K562 (cell line): ENCODE measurements at regions not wholly inside any gene's neighbourhood (a gene's known extent, or its start where the extent isn't known, plus 50 kb on each side); places are given as distances from the start of the nearest gene placed in this dataset.

Experiments
- ATAC-seq: fragments of 200-7000 bp; cut with Tn5 transposase; 3 replicates; pipeline ENCODE4 v1.9.1; 2020; ENCODE audit warnings: moderate library complexity
- BruUV-seq: library from RNA; stranded (reverse); fragments of 400-500 nt; replicated peaks from 2 replicates; lab custom pipeline; 2021; lab: Mats Ljungman, UMichigan
- CTCF ChIA-PET: fragments of 300-600 bp; formaldehyde crosslinking; extraction: SDS; loops from one replicate; lab custom pipeline; 2021; ENCODE audit warnings: low intra/inter-chr PET ratio; lab: Yijun Ruan, JAX
- POLR2A ChIA-PET: fragments of 300-600, 350-650 bp; sonication (Branson Sonifier 250); formaldehyde crosslinking; extraction: SDS; loops from one replicate; lab custom pipeline; 2021; ENCODE audit warnings: antibody characterized with exemption, inconsistent platforms; lab: Yijun Ruan, JAX
- DNase-seq, 4 experiments: peaks; one replicate each; pipeline versions ENCODE4 v3.0.0 to v3.0.0-alpha.2; 2011 to 2018; ENCODE audit warnings: low spot score in 3 of 4, mixed read lengths in 3 of 4; ENCODE audit errors: extremely low read depth in 1 of 4
- FAIRE-seq: peaks from 2 replicates; lab custom pipeline; 2011; peaks lifted over from hg19 to GRCh38; lab: Jason Lieb, UNC
- H2AFZ ChIP-seq: 2 replicates; pipeline ENCODE4 v1.6.0; 2011; ENCODE audit warnings: low read depth, low read length, control low read depth, inconsistent platforms
- H3K27ac ChIP-seq: fragments of 200-600 bp; 3 replicates; pipeline ENCODE4 v1.8.0; 2011; ENCODE audit warnings: low read depth, mild to moderate bottlenecking, control low read depth, inconsistent platforms, low read length, moderate library complexity, mixed read lengths; ENCODE audit errors: extremely low read depth
- H3K27me3 ChIP-seq, 2 experiments: fragments of 300-600 bp in 1 of 2; 2 replicates in 1 of 2; 3 replicates in 1 of 2; pipeline versions ENCODE4 v1.6.0 to v1.8.0; 2011; ENCODE audit warnings: inconsistent platforms in 2 of 2, low read length in 2 of 2, mild to moderate bottlenecking in 1 of 2, mixed read lengths in 1 of 2, moderate library complexity in 1 of 2; ENCODE audit not compliant: control insufficient read depth in 2 of 2, insufficient read depth in 2 of 2
- H3K36me3 ChIP-seq: fragments of 300-600 bp; 3 replicates; pipeline ENCODE4 v1.8.0; 2011; ENCODE audit warnings: mild to moderate bottlenecking, low read length, inconsistent platforms; ENCODE audit not compliant: control insufficient read depth, insufficient read depth
- H3K4me1 ChIP-seq, 2 experiments: fragments of 200-600 bp in 1 of 2; replicated peaks in 1 of 2; 2 replicates in 1 of 2; 3 replicates in 1 of 2; pipeline versions ENCODE4 v1.5.1 to v1.8.0; 2011; ENCODE audit warnings: inconsistent platforms in 2 of 2, low read length in 2 of 2, mild to moderate bottlenecking in 1 of 2, mixed read lengths in 1 of 2, moderate library complexity in 1 of 2; ENCODE audit not compliant: control insufficient read depth in 2 of 2, insufficient read depth in 2 of 2
- H3K4me2 ChIP-seq: 2 replicates; pipeline ENCODE4 v1.6.1; 2011; ENCODE audit warnings: low read length, control low read depth, inconsistent platforms, mixed read lengths; ENCODE audit not compliant: insufficient read depth
- H3K4me3 ChIP-seq: fragments of 200-600 bp; sonication (generic), shearing (Covaris generic); 2 replicates; pipeline ENCODE4 v1.5.1; 2016; ENCODE audit warnings: control low read depth, inconsistent platforms
- H3K79me2 ChIP-seq: fragments of 200-600 bp; 3 replicates; pipeline ENCODE4 v1.8.0; 2011; ENCODE audit warnings: low read length, inconsistent platforms; ENCODE audit not compliant: control insufficient read depth, insufficient read depth
- H3K9ac ChIP-seq, 2 experiments: 2 replicates each; pipeline versions ENCODE4 v1.6.0 to v1.6.1; 2011; ENCODE audit warnings: low read depth in 2 of 2, low read length in 2 of 2, control low read depth in 1 of 2, inconsistent platforms in 1 of 2, mild to moderate bottlenecking in 1 of 2, mixed read lengths in 1 of 2; ENCODE audit not compliant: insufficient read depth in 1 of 2
- H3K9me1 ChIP-seq: one replicate; pipeline ENCODE4 v1.6.0; 2011; ENCODE audit warnings: inconsistent platforms, mild to moderate bottlenecking, low read length, moderate library complexity; ENCODE audit not compliant: control insufficient read depth, insufficient read depth
- H3K9me3 ChIP-seq: replicated peaks from 2 replicates; pipeline ENCODE4 v1.5.1; 2011; ENCODE audit warnings: low read depth, low read length, inconsistent platforms; ENCODE audit not compliant: control insufficient read depth, insufficient read depth
- H4K20me1 ChIP-seq: replicated peaks from 2 replicates; pipeline ENCODE4 v1.6.1; 2011; ENCODE audit warnings: low read length, inconsistent platforms, mixed read lengths; ENCODE audit not compliant: control insufficient read depth, insufficient read depth
- CEBPG ChIP-seq, 3 experiments: fragments of 200-800 bp in 1 of 3; sonication (Bioruptor generic) in 1 of 3; sonication (generic) in 1 of 3; formaldehyde crosslinking in 1 of 3; IDR thresholded peaks in 2 of 3; conservative IDR thresholded peaks in 1 of 3; 2 replicates each; pipeline versions ENCODE4 v1.6.1 to v1.8.0; 2016 to 2022; ENCODE audit warnings: missing compliant biosample characterization in 2 of 3, missing genetic modification characterization in 2 of 3, mild to moderate bottlenecking in 1 of 3, missing genetic modification reagents in 1 of 3
- CUX1 ChIP-seq: fragments of 200-800 bp; sonication (Bioruptor generic); IDR thresholded peaks from 2 replicates; pipeline ENCODE4 v1.6.1; 2016; ENCODE audit warnings: missing genetic modification characterization, missing compliant biosample characterization
- DDX20 ChIP-seq: fragments of 450-650 bp; IDR thresholded peaks from 2 replicates; pipeline ENCODE4 v1.6.1; 2016; ENCODE audit warnings: missing genetic modification characterization, low read depth, mild to moderate bottlenecking, missing compliant biosample characterization, moderate library complexity
- E4F1 ChIP-seq: fragments of 250-450 bp; sonication (Bioruptor Pico); IDR thresholded peaks from 2 replicates; pipeline ENCODE4 v1.5.0; 2021; ENCODE audit warnings: mild to moderate bottlenecking, borderline replicate concordance
- ELF4 ChIP-seq: fragments of 450-650 bp; formaldehyde crosslinking; IDR thresholded peaks from 2 replicates; pipeline ENCODE4 v1.4.0; 2022; ENCODE audit warnings: missing genetic modification characterization
- ID3 ChIP-seq, 2 experiments: fragments of 250-450 bp in 1 of 2; fragments of 450-650 bp in 1 of 2; sonication (Bioruptor Pico) in 1 of 2; IDR thresholded peaks; 2 replicates each; pipeline versions ENCODE4 v1.6.1 to v1.8.0; 2016 to 2021; ENCODE audit warnings: mild to moderate bottlenecking in 2 of 2, moderate library complexity in 2 of 2, missing compliant biosample characterization in 1 of 2, missing genetic modification characterization in 1 of 2
- MCM2 ChIP-seq: fragments of 450-650 bp; IDR thresholded peaks from 2 replicates; pipeline ENCODE4 v1.6.1; 2017; ENCODE audit warnings: low read depth, mild to moderate bottlenecking
- NCOA1 ChIP-seq: fragments of 450-650 bp; IDR thresholded peaks from 2 replicates; pipeline ENCODE4 v1.6.1; 2016; ENCODE audit warnings: low read depth
- PPARD ChIP-seq: fragments of 250-450 bp; sonication (Bioruptor Pico); IDR thresholded peaks from 2 replicates; pipeline ENCODE4 v1.8.0; 2022; ENCODE audit warnings: inconsistent platforms, mild to moderate bottlenecking, moderate library complexity
- RBM14 ChIP-seq: fragments of 200-400 bp; formaldehyde crosslinking; IDR thresholded peaks from 2 replicates; pipeline ENCODE4 v1.6.1; 2018; ENCODE audit warnings: low read depth, mild to moderate bottlenecking, low read length, moderate library complexity, borderline replicate concordance; ENCODE audit not compliant: insufficient read depth
- SETDB1 ChIP-seq: IDR thresholded peaks from one replicate; pipeline ENCODE4 v1.6.1; 2012; ENCODE audit warnings: low read length, control low read depth, inconsistent platforms
- SPI1 ChIP-seq: IDR thresholded peaks from 2 replicates; pipeline ENCODE4 v1.6.1; 2011; ENCODE audit warnings: low read depth, low read length, control low read depth, borderline replicate concordance
- TARDBP ChIP-seq: fragments of 450-650 bp; IDR thresholded peaks from 2 replicates; pipeline ENCODE4 v1.6.1; 2016
- ZNF224 ChIP-seq: sonication (generic); formaldehyde crosslinking; IDR thresholded peaks from 2 replicates; pipeline ENCODE4 v1.8.0; 2022; ENCODE audit warnings: mild to moderate bottlenecking, missing genetic modification reagents
- WGBS: fragments of 100-300 bp; shearing (Covaris generic); methylation state at CpG from one replicate; pipeline ENCODE4 v1.1.6; 2016; ENCODE audit warnings: low coverage, mixed read lengths; ENCODE audit not compliant: insufficient coverage; ENCODE audit errors: missing lambda C conversion rate; 5-methylcytosine and 5-hydroxymethylcytosine counted together
- in situ Hi-C: fragments of 300-500 bp; cut with MboI; formaldehyde crosslinking; loops from 4 replicates; pipeline ENCODE4 v1.15.0; 2018; ENCODE audit warnings: inconsistent platforms, mixed read lengths
- intact Hi-C: fragments of 100-400 bp; cut with micrococcal nuclease; formaldehyde crosslinking; loops from 2 replicates; pipeline ENCODE4 v1.14.2; 2022

- TF ChIP-seq E4F1 (CRISPR knock-in tag) = no peak
- TF ChIP-seq SETDB1 = no peak
- no peak for TF ChIP-seq ELF4 (CRISPR knock-in tag)
These were observed 77.5 kb upstream of the ZC3H12C start (continued) for GRCh38 chr11:110015695-110016094.

GRCh38 chr11:110019675-110020074 is 73.5 kb upstream of the ZC3H12C start:
- H3K4me1 ChIP-seq = no peaks in the 10 kb centered on the region
- in situ Hi-C loops (no loop called here), intact Hi-C loops (no loop called here)
- H3K27me3 ChIP-seq = no peaks in the 10 kb centered on the region
- ATAC-seq (no peak), DNase-seq (no peak), FAIRE-seq (no peak)
- H3K9me3 ChIP-seq = no peaks in the 10 kb centered on the region
- WGBS = 15% methylated on average over 3 of the region's 3 CpGs
- H4K20me1 ChIP-seq = no peaks in the 10 kb centered on the region
- no peak overlapping the region for H3K4me3 ChIP-seq
- no peaks in the 10 kb centered on the region for H3K79me2 ChIP-seq
- H3K4me2 ChIP-seq = no peak overlapping the region
- H3K9me1 ChIP-seq = no peaks in the 10 kb centered on the region
- no peaks in the 10 kb centered on the region for H3K36me3 ChIP-seq
- no peak overlapping the region for H2AFZ ChIP-seq
- no peak overlapping the region for H3K9ac ChIP-seq
- ChIA-PET POLR2A (no interaction called here), CTCF (no interaction called here)
- H3K27ac ChIP-seq = no peak overlapping the region
- no TSS peak for BruUV-seq
- TF ChIP-seq ID3 (CRISPR knock-in tag; IDR thresholded peaks at IDR 0.05) (no peak), ID3 (tag; IDR thresholded peaks at IDR 0.05) (no peak), MCM2 (no peak), PPARD (CRISPR knock-in tag) (no peak), ZNF224 (no peak), SPI1 (no peak), CEBPG (CRISPR knock-in tag; IDR thresholded peaks at IDR 0.05) (no peak), CEBPG (tag; conservative IDR thresholded peaks at IDR 0.05 in 1 of 2, IDR thresholded peaks at IDR 0.05 in 1 of 2) (no peak), DDX20 (tag) (no peak), NCOA1 (no peak), TARDBP (no peak), RBM14 (no peak), CUX1 (CRISPR knock-in tag) (no peak)
